CD4-positive, alpha-beta T cell (primary cell): ENCODE measurements at regions not wholly inside any gene's neighbourhood (a gene's known extent, or its start where the extent isn't known, plus 50 kb on each side); places are given as distances from the start of the nearest gene placed in this dataset.

ENCODE experiments used
- ATAC-seq: fragments of 200-7000 bp; cut with Tn5 transposase; one replicate; pipeline ENCODE4 v1.10.0; 2022; ENCODE audit warnings: mild to moderate bottlenecking; ENCODE audit not compliant: poor library complexity
- CTCF ChIA-PET: fragments of 350-600 bp; sonication (Branson Sonifier 250); formaldehyde crosslinking; loops from one replicate; lab custom pipeline; 2021; ENCODE audit warnings: antibody characterized with exemption, inconsistent platforms; lab: Charles Lee
- POLR2A ChIA-PET: fragments of 350-600 bp; sonication (Branson Sonifier 250); formaldehyde crosslinking; loops from one replicate; lab custom pipeline; 2021; ENCODE audit warnings: antibody characterized with exemption, inconsistent platforms; lab: Charles Lee
- DNase-seq, 14 experiments: peaks; one replicate each; pipeline ENCODE4 v3.0.0-alpha.2; 2013 to 2020; ENCODE audit warnings: mixed read lengths in 2 of 14
- H3K27ac ChIP-seq, 2 donors: one replicate each; pipeline versions ENCODE4 v1.5.1 to v1.7.0; 2013; ENCODE audit warnings: low read length in 2 of 2, low read depth in 1 of 2, mild to moderate bottlenecking in 1 of 2
- H3K27me3 ChIP-seq, 2 experiments: 1 replicate in 1 of 2; 2 replicates in 1 of 2; pipeline versions ENCODE4 v1.6.1 to v1.7.0; 2013; ENCODE audit warnings: low read length in 2 of 2, control low read depth in 1 of 2, mild to moderate bottlenecking in 1 of 2, moderate library complexity in 1 of 2; ENCODE audit not compliant: insufficient read depth in 2 of 2, control insufficient read depth in 1 of 2
- H3K36me3 ChIP-seq: one replicate; pipeline ENCODE4 v1.6.1; 2013; ENCODE audit warnings: low read length, control low read depth; ENCODE audit not compliant: insufficient read depth
- H3K4me1 ChIP-seq: one replicate; pipeline ENCODE4 v1.6.1; 2013; ENCODE audit warnings: low read length, control low read depth; ENCODE audit not compliant: insufficient read depth
- H3K4me3 ChIP-seq: one replicate; pipeline ENCODE4 v1.5.1; 2013; ENCODE audit warnings: mild to moderate bottlenecking, low read length, moderate library complexity
- H3K9me3 ChIP-seq, 2 experiments: 1 replicate in 1 of 2; 2 replicates in 1 of 2; pipeline versions ENCODE4 v1.6.1 to v1.7.0; 2013; ENCODE audit warnings: low read length in 2 of 2, mild to moderate bottlenecking in 2 of 2, control low read depth in 1 of 2, moderate library complexity in 1 of 2; ENCODE audit not compliant: control insufficient read depth in 1 of 2, insufficient read depth in 1 of 2
- H3K27ac Mint-ChIP-seq: one replicate; pipeline ENCODE4 v1.8.0; 2020; ENCODE audit warnings: mixed read lengths
- H3K27me3 Mint-ChIP-seq: one replicate; pipeline ENCODE4 v1.8.0; 2021; ENCODE audit warnings: mixed read lengths
- H3K36me3 Mint-ChIP-seq: one replicate; pipeline ENCODE4 v1.8.0; 2021; ENCODE audit warnings: low read depth, mixed read lengths
- H3K4me1 Mint-ChIP-seq: one replicate; pipeline ENCODE4 v1.8.0; 2021; ENCODE audit warnings: low read depth, mixed read lengths
- H3K4me3 Mint-ChIP-seq: one replicate; pipeline ENCODE4 v1.8.0; 2020; ENCODE audit warnings: mild to moderate bottlenecking, mixed read lengths
- H3K9me3 Mint-ChIP-seq: one replicate; pipeline ENCODE4 v1.8.0; 2020; ENCODE audit warnings: mixed read lengths
- CTCF ChIP-seq: fragments of 200-600 bp; IDR thresholded peaks from one replicate; pipeline ENCODE4 v1.8.0; 2022; ENCODE audit warnings: antibody characterized with exemption, mild to moderate bottlenecking
- intact Hi-C, 2 experiments: fragments of 100-400 bp; cut with DNase I in 1 of 2; cut with micrococcal nuclease in 1 of 2; formaldehyde crosslinking; loops; one replicate each; pipeline versions ENCODE4 v1.15.1 to v1.9.0; 2023 to 2025; cut with DNase I, micrococcal nuclease

- no peak overlapping the region for H3K4me3 ChIP-seq
- no peaks in the 10 kb centered on the region for H3K27me3 ChIP-seq
- Mint-ChIP-seq H3K9me3 (no peaks in the 10 kb centered on the region), H3K4me1 (no peaks in the 10 kb centered on the region), H3K27ac (no peak overlapping the region), H3K36me3 (no peaks in the 10 kb centered on the region), H3K4me3 (no peak overlapping the region), H3K27me3 (no peaks in the 10 kb centered on the region)
- H3K27ac ChIP-seq: no peak overlapping the region
- intact Hi-C loops: no loop called here
- no peaks in the 10 kb centered on the region for H3K36me3 ChIP-seq
- H3K4me1 ChIP-seq: no peaks in the 10 kb centered on the region
- H3K9me3 ChIP-seq: no peaks in the 10 kb centered on the region
- ChIA-PET POLR2A (no interaction called here), CTCF (no interaction called here)
- DNase-seq (no peak), ATAC-seq (no peak)
- no peak for TF ChIP-seq CTCF
Observed at GRCh38 chr5:89064736-89065135, 181.8 kb upstream of the MEF2C start.

GRCh38 chr5:89064054-89064453, 181.1 kb upstream of the MEF2C start:
- TF ChIP-seq CTCF: no peak
- Histone ChIP-seq H3K27me3 (no peaks in the 10 kb centered on the region), H3K9me3 (no peaks in the 10 kb centered on the region), H3K27ac (no peak overlapping the region), H3K4me1 (no peaks in the 10 kb centered on the region), H3K4me3 (no peak overlapping the region), H3K36me3 (no peaks in the 10 kb centered on the region)
- Mint-ChIP-seq H3K36me3 (no peaks in the 10 kb centered on the region), H3K9me3 (no peaks in the 10 kb centered on the region), H3K4me3 (no peak overlapping the region), H3K27me3 (no peaks in the 10 kb centered on the region), H3K27ac (no peak overlapping the region), H3K4me1 (no peaks in the 10 kb centered on the region)
- ATAC-seq (no peak), DNase-seq (no peak)
- ChIA-PET CTCF (no interaction called here), POLR2A (no interaction called here)
- intact Hi-C loops: no loop called here

- no peak for DNase-seq
- Mint-ChIP-seq H3K4me1 (no peaks in the 10 kb centered on the region), H3K36me3 (no peaks in the 10 kb centered on the region), H3K27ac (no peak overlapping the region), H3K27me3 (no peaks in the 10 kb centered on the region), H3K4me3 (no peak overlapping the region), H3K9me3 (no peaks in the 10 kb centered on the region)
- Histone ChIP-seq H3K4me3 (no peak overlapping the region), H3K4me1 (no peaks in the 10 kb centered on the region), H3K36me3 (no peaks in the 10 kb centered on the region), H3K27me3 (no peaks in the 10 kb centered on the region), H3K9me3 (no peaks in the 10 kb centered on the region), H3K27ac (no peak overlapping the region)
- ATAC-seq: no peak
- CTCF ChIA-PET: no interaction called here
- POLR2A ChIA-PET: no interaction called here
- no peak for TF ChIP-seq CTCF
- intact Hi-C loops: no loop called here
Observed at GRCh38 chr5:89060768-89061167, 177.8 kb upstream of the MEF2C start.
